ENCODE measurements at regions not wholly inside any gene's neighbourhood (a gene's known extent, or its start where the extent isn't known, plus 50 kb on each side); places are given as distances from the start of the nearest gene placed in this dataset.

GRCh38 chr13:90542959-90543505 lies 804.5 kb upstream of the MIR17HG start:
- TF ChIP-seq CTCF (IDR thresholded peaks at IDR 0.05) (no peak), POLR2A (IDR thresholded peaks at IDR 0.05) (no peak), POLR2AphosphoS5 (IDR thresholded peaks at IDR 0.05) (no peak)
